Stimulated activated naive CD8-positive, alpha-beta T cell treated with anti-CD3 and anti-CD28 coated beads, Interleukin-15, Interleukin-2, amounts not matched to agents 100 ng/mL and 50 ng/mL, for 24 hours (primary cell): ENCODE measurements at regions not wholly inside any gene's neighbourhood (a gene's known extent, or its start where the extent isn't known, plus 50 kb on each side); places are given as distances from the start of the nearest gene placed in this dataset.
"Not testable (repeated sequence)": the region's sequence is repeated elsewhere in the genome, so short reads cannot be mapped to it uniquely, and the experiment has no call there.

Experiments
- H3K27ac Mint-ChIP-seq: one replicate; pipeline ENCODE4 v1.8.0; 2021; ENCODE audit warnings: mild to moderate bottlenecking, mixed read lengths
- H3K27me3 Mint-ChIP-seq: one replicate; pipeline ENCODE4 v1.8.0; 2021; ENCODE audit warnings: mixed read lengths
- H3K36me3 Mint-ChIP-seq: one replicate; pipeline ENCODE4 v1.8.0; 2021; ENCODE audit warnings: low read depth, mixed read lengths
- H3K4me1 Mint-ChIP-seq: one replicate; pipeline ENCODE4 v1.8.0; 2021; ENCODE audit warnings: low read depth, mixed read lengths
- H3K4me3 Mint-ChIP-seq: one replicate; pipeline ENCODE4 v1.8.0; 2021; ENCODE audit warnings: mild to moderate bottlenecking, mixed read lengths
- H3K9me3 Mint-ChIP-seq: one replicate; pipeline ENCODE4 v1.8.0; 2021; ENCODE audit warnings: mixed read lengths

- no peak overlapping the region for H3K27ac Mint-ChIP-seq
- H3K9me3 Mint-ChIP-seq, result peaks cover 7% of the 10 kb centered on the region
- H3K36me3 Mint-ChIP-seq, result peaks cover 8% of the 10 kb centered on the region
- H3K27me3 Mint-ChIP-seq, result no peaks in the 10 kb centered on the region
- H3K4me3 Mint-ChIP-seq, result no peak overlapping the region
- peaks cover 13% of the 10 kb centered on the region for H3K4me1 Mint-ChIP-seq
Measured at GRCh38 chr12:31819427-31819826, 90.6 kb upstream of the AMN1 start.

GRCh38 chr12:31818623-31819268, 89.9 kb upstream of the AMN1 start:
- H3K4me3 Mint-ChIP-seq, result no peak overlapping the region
- H3K4me1 Mint-ChIP-seq, result peaks cover 13% of the 10 kb centered on the region
- H3K36me3 Mint-ChIP-seq, result peaks cover 1% of the 10 kb centered on the region
- H3K27ac Mint-ChIP-seq, result no peak overlapping the region
- no peaks in the 10 kb centered on the region for H3K27me3 Mint-ChIP-seq
- H3K9me3 Mint-ChIP-seq, result peaks cover 1% of the 10 kb centered on the region

DNA sequence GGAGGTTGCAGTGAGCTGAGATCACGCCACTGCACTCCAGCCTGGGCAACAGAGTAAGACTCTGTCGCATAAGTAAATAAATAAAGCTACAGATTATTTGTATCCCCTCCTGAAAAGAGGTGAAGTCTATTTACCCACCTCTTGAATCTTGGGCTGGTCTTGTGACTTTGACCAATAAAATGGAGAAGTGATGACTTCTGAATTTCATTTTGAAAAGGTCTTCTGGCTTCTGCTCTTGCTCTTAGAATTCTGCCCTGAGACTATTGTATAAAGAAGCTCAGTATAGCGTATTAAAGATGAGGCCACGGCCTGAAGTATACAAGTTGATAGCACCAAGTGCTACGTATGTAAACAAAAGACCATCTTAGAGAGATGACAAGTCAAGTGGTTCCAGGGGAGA, 88.3 kb upstream of the AMN1 start:
- Mint-ChIP-seq H3K4me1 (peaks cover 20% of the 10 kb centered on the region), H3K36me3 (no peaks in the 10 kb centered on the region), H3K4me3 (no peak overlapping the region), H3K27ac (no peak overlapping the region), H3K9me3 (no peaks in the 10 kb centered on the region), H3K27me3 (no peaks in the 10 kb centered on the region)

GRCh38 chr12:31815096-31815495, 86.3 kb upstream of the AMN1 start:
- no peaks in the 10 kb centered on the region for H3K36me3 Mint-ChIP-seq
- no peaks in the 10 kb centered on the region for H3K27me3 Mint-ChIP-seq
- H3K4me3 Mint-ChIP-seq, result no peak overlapping the region
- no peak overlapping the region for H3K27ac Mint-ChIP-seq
- H3K4me1 Mint-ChIP-seq, result peaks cover 20% of the 10 kb centered on the region
- no peaks in the 10 kb centered on the region for H3K9me3 Mint-ChIP-seq

DNA sequence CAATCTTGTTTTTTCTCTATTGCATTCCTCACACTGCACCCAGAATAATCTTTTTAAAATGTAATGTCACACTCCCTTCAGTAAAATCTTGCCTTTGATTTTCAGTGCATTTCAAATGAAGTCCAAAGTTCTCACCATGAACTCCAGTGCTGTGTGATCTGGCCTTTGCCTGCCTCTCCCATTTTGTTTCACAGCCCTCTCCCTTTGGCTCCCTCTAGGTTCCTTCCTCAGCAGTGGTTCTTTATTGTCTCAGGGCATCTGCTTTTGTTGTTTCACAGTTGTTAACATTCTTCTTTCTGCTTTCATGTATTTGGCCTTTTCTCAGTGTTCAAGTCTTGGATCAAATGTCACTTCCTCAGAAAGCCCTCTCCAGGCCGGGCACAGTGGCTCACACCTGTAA, 84.5 kb upstream of the AMN1 start:
- Mint-ChIP-seq H3K4me1 (peaks cover 19% of the 10 kb centered on the region), H3K9me3 (no peaks in the 10 kb centered on the region), H3K27me3 (no peaks in the 10 kb centered on the region), H3K27ac (no peak overlapping the region), H3K4me3 (no peak overlapping the region), H3K36me3 (no peaks in the 10 kb centered on the region)

DNA sequence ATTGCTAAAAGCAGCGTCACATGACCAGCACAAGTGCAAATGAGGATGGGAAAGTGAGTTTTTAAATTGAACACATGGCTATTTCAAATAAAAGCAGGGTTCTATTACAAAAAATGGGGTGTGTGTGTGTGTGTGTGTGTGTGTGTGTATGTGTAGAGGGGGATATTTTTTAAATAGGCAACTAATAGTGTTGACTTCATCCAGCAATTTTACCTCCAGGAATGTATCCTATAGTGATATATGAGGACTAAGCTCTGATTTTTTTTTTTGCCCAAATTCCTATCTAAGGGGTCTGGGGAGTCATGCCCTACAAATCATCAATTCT, 78.9 kb upstream of the AMN1 start:
- Mint-ChIP-seq H3K9me3 (no peaks in the 10 kb centered on the region), H3K4me3 (peak overlapping the region; percentile 72), H3K27ac (peak overlapping the region; percentile 97), H3K27me3 (no peaks in the 10 kb centered on the region), H3K4me1 (peaks cover 52% of the 10 kb centered on the region), H3K36me3 (no peaks in the 10 kb centered on the region)

DNA sequence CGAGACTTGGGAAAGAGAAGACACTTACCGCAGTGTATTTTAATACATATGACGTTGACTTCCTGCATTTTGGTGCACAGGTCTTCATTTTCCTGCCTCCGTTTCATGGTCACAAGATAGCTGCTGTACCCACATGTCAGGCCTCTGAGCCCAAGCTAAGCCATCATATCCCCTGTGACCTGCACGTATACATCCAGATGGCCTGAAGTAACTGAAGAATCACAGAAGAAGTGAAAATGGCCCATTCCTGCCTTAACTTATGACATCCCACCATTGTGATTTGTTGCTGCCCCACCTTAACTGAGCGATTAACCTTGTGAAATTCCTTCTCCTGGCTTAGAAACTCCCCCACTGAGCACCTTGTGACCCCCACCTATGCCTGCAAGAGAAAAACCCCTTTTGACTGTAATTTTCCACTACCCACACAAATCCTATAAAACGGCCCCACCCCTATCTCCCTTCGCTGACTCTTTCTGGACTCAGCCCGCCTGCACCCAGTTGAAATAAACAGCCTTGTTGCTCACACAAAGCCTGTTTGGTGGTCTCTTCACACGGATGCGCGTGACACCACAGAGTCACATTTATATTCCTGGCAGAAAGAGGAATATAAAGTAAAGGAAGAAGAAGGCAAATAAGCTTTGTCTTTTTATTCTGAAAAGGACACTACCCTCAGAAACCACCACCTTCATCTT, 78.4 kb upstream of the AMN1 start:
- peaks cover 53% of the 10 kb centered on the region for H3K4me1 Mint-ChIP-seq
- not testable (repeated sequence) for H3K36me3 Mint-ChIP-seq, H3K27me3 Mint-ChIP-seq, H3K9me3 Mint-ChIP-seq
- peak overlapping the region; percentile 97 for H3K27ac Mint-ChIP-seq
- H3K4me3 Mint-ChIP-seq, result peak overlapping the region; percentile 72

GRCh38 chr12:31805681-31806080, 76.9 kb upstream of the AMN1 start:
- H3K27me3 Mint-ChIP-seq, H3K36me3 Mint-ChIP-seq, H3K4me3 Mint-ChIP-seq, H3K9me3 Mint-ChIP-seq: not testable (repeated sequence)
- peak overlapping the region; percentile 49 for H3K27ac Mint-ChIP-seq
- peaks cover 49% of the 10 kb centered on the region for H3K4me1 Mint-ChIP-seq

GRCh38 chr12:31804707-31805106, 75.9 kb upstream of the AMN1 start:
- H3K36me3 Mint-ChIP-seq, H3K27me3 Mint-ChIP-seq, H3K9me3 Mint-ChIP-seq: not testable (repeated sequence)
- Mint-ChIP-seq H3K4me1 (peaks cover 49% of the 10 kb centered on the region), H3K4me3 (peak overlapping the region; percentile 82), H3K27ac (peak overlapping the region; percentile 83)

- peak overlapping the region; percentile 83 for H3K27ac Mint-ChIP-seq
- peaks cover 47% of the 10 kb centered on the region for H3K4me1 Mint-ChIP-seq
- H3K36me3 Mint-ChIP-seq, result peaks cover 8% of the 10 kb centered on the region
- no peaks in the 10 kb centered on the region for H3K9me3 Mint-ChIP-seq
- no peaks in the 10 kb centered on the region for H3K27me3 Mint-ChIP-seq
- peak overlapping the region; percentile 82 for H3K4me3 Mint-ChIP-seq
Measured at GRCh38 chr12:31804185-31804504, 75.3 kb upstream of the AMN1 start.

GRCh38 chr12:31803306-31804184, 74.7 kb upstream of the AMN1 start:
- Mint-ChIP-seq H3K27ac (no peak overlapping the region), H3K36me3 (peaks cover 8% of the 10 kb centered on the region), H3K9me3 (no peaks in the 10 kb centered on the region), H3K27me3 (no peaks in the 10 kb centered on the region), H3K4me3 (peak overlapping the region; percentile 82), H3K4me1 (peaks cover 47% of the 10 kb centered on the region)

- peak overlapping the region; percentile 6 for H3K27ac Mint-ChIP-seq
- no peak overlapping the region for H3K4me3 Mint-ChIP-seq
- H3K36me3 Mint-ChIP-seq, result peaks cover 8% of the 10 kb centered on the region
- no peaks in the 10 kb centered on the region for H3K9me3 Mint-ChIP-seq
- no peaks in the 10 kb centered on the region for H3K27me3 Mint-ChIP-seq
- peaks cover 42% of the 10 kb centered on the region for H3K4me1 Mint-ChIP-seq
Measured at GRCh38 chr12:31801872-31802271, 73.1 kb upstream of the AMN1 start.

GRCh38 chr12:31797230-31797872, 68.5 kb upstream of the AMN1 start:
- Mint-ChIP-seq H3K4me3 (peak overlapping the region; percentile 60), H3K27ac (peak overlapping the region; percentile 69), H3K9me3 (peaks cover 4% of the 10 kb centered on the region), H3K4me1 (peaks cover 30% of the 10 kb centered on the region), H3K27me3 (no peaks in the 10 kb centered on the region), H3K36me3 (peaks cover 8% of the 10 kb centered on the region)

DNA sequence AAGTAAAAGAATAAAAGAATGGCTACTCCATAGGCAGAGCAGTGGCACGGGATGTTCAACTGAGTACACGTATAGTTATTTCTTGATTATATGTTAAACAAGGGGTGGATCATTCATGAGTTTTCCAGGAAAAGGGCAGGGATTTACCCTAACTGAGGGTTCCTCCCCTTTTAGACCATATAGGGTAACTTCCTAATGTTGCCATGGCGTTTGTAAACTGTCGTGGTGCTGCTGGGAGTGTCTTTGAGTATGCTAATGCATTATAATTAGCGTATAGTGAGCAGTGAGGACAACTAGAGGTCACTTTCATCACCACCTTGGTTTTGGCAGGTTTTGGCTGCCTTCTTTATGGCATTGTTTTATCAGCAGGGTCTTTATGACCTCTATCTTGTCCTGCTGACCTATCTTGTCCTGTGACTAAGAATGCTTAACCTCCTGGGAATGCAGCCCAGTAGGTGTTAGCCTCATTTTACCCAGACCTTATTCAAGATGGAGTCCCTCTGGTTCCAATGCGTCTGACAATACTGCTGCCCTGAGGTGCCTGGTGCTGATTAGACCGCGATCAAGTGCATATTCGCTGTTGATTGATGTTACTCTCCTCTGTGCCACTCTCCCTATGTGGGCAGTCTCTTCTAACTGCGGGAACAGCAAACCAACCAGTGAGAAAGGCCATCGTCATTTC, 67.6 kb upstream of the AMN1 start:
- H3K4me3 Mint-ChIP-seq, result no peak overlapping the region
- no peaks in the 10 kb centered on the region for H3K27me3 Mint-ChIP-seq
- no peak overlapping the region for H3K27ac Mint-ChIP-seq
- H3K4me1 Mint-ChIP-seq, result peaks cover 29% of the 10 kb centered on the region
- peaks cover 4% of the 10 kb centered on the region for H3K9me3 Mint-ChIP-seq
- H3K36me3 Mint-ChIP-seq, result peaks cover 4% of the 10 kb centered on the region
